Loucy (cell line): ENCODE measurements at regions not wholly inside any gene's neighbourhood (a gene's known extent, or its start where the extent isn't known, plus 50 kb on each side); places are given as distances from the start of the nearest gene placed in this dataset.

Source experiments
- H2AFZ ChIP-seq: fragments of 200-600 bp; sonication (generic); 2 replicates; pipeline ENCODE4 v1.6.0; 2016; ENCODE audit warnings: antibody characterized with exemption, mild to moderate bottlenecking, low read length, moderate library complexity
- H3F3A ChIP-seq: fragments of 200-600 bp; 2 replicates; pipeline ENCODE4 v1.6.0; 2016; ENCODE audit warnings: antibody characterized with exemption, low read depth, mild to moderate bottlenecking
- H3K27me3 ChIP-seq: fragments of 200-600 bp; sonication (generic); 2 replicates; pipeline ENCODE4 v1.6.1; 2014; ENCODE audit warnings: low read length, mild to moderate bottlenecking; ENCODE audit not compliant: insufficient read depth, poor library complexity, severe bottlenecking
- H3K36me3 ChIP-seq: fragments of 200-600 bp; sonication (generic); 2 replicates; pipeline ENCODE4 v1.6.1; 2016; ENCODE audit warnings: low read length; ENCODE audit not compliant: insufficient read depth
- H3K4me1 ChIP-seq: fragments of 200-600 bp; sonication (generic); 2 replicates; pipeline ENCODE4 v1.5.1; 2014; ENCODE audit warnings: low read length, mild to moderate bottlenecking; ENCODE audit not compliant: insufficient read depth, poor library complexity, severe bottlenecking
- H3K4me2 ChIP-seq: fragments of 200-600 bp; sonication (generic); 2 replicates; pipeline ENCODE4 v1.6.0; 2014; ENCODE audit warnings: antibody characterized with exemption, low read length, low read depth, mild to moderate bottlenecking; ENCODE audit not compliant: poor library complexity, severe bottlenecking
- H3K4me3 ChIP-seq: fragments of 200-600 bp; sonication (generic); 2 replicates; pipeline ENCODE4 v1.5.1; 2014; ENCODE audit warnings: low read length, mild to moderate bottlenecking, mixed read lengths; ENCODE audit not compliant: poor library complexity, severe bottlenecking
- H3K79me2 ChIP-seq: fragments of 200-600 bp; sonication (generic); 2 replicates; pipeline ENCODE4 v1.6.1; 2014; ENCODE audit warnings: low read length; ENCODE audit not compliant: insufficient read depth
- H3K9ac ChIP-seq: fragments of 200-600 bp; sonication (generic); 2 replicates; pipeline ENCODE4 v1.6.0; 2014; ENCODE audit warnings: mild to moderate bottlenecking, low read depth, low read length, moderate library complexity; ENCODE audit not compliant: poor library complexity, severe bottlenecking
- H3K9me2 ChIP-seq: fragments of 200-600 bp; sonication (generic); replicated peaks from 2 replicates; pipeline ENCODE4 v1.6.1; 2016; ENCODE audit warnings: low read depth, low read length, mixed read lengths
- H3K9me3 ChIP-seq: fragments of 200-600 bp; sonication (generic); 2 replicates; pipeline ENCODE4 v1.6.1; 2014; ENCODE audit warnings: mild to moderate bottlenecking, antibody characterized with exemption, low read length, low read depth; ENCODE audit not compliant: insufficient read depth
- H4K20me1 ChIP-seq: fragments of 200-600 bp; sonication (generic); 2 replicates; pipeline ENCODE4 v1.6.0; 2014; ENCODE audit warnings: antibody characterized with exemption, low read length, mild to moderate bottlenecking; ENCODE audit not compliant: insufficient read depth, poor library complexity, severe bottlenecking
- CTCF ChIP-seq: fragments of 200-600 bp; sonication (generic); conservative IDR thresholded peaks from 2 replicates; pipeline ENCODE4 v1.5.1; 2014; ENCODE audit warnings: mild to moderate bottlenecking, antibody characterized with exemption, low read length
- EZH2phosphoT487 ChIP-seq: fragments of 200-600 bp; IDR thresholded peaks from 2 replicates; pipeline ENCODE4 v1.6.1; 2018; ENCODE audit warnings: antibody characterized with exemption, mild to moderate bottlenecking, moderate library complexity, borderline replicate concordance

GRCh38 chr13:110028311-110028710, 241.9 kb upstream of the IRS2 start:
- no peaks in the 10 kb centered on the region for H3K36me3 ChIP-seq
- H3K4me3 ChIP-seq = no peak overlapping the region
- no peaks in the 10 kb centered on the region for H3K4me1 ChIP-seq
- H2AFZ ChIP-seq = no peak overlapping the region
- H4K20me1 ChIP-seq = no peaks in the 10 kb centered on the region
- 0 out of 2 replicates have a peak, but pooled peaks cover 5% of the 10 kb centered on the region for H3K9me2 ChIP-seq
- H3K9me3 ChIP-seq = no peaks in the 10 kb centered on the region
- no peak overlapping the region for H3K4me2 ChIP-seq
- no peaks in the 10 kb centered on the region for H3F3A ChIP-seq
- TF ChIP-seq EZH2phosphoT487 (no peak), CTCF (no peak)
- H3K9ac ChIP-seq = no peak overlapping the region
- no peaks in the 10 kb centered on the region for H3K79me2 ChIP-seq
- H3K27me3 ChIP-seq = no peaks in the 10 kb centered on the region

- H3F3A ChIP-seq = no peaks in the 10 kb centered on the region
- no peaks in the 10 kb centered on the region for H3K79me2 ChIP-seq
- 0 out of 2 replicates have a peak, but pooled peaks cover 5% of the 10 kb centered on the region for H3K9me2 ChIP-seq
- H3K9ac ChIP-seq = no peak overlapping the region
- TF ChIP-seq CTCF = no peak
- no peaks in the 10 kb centered on the region for H3K9me3 ChIP-seq
- H3K4me3 ChIP-seq = no peak overlapping the region
- no peaks in the 10 kb centered on the region for H3K4me1 ChIP-seq
- no peaks in the 10 kb centered on the region for H4K20me1 ChIP-seq
- no peaks in the 10 kb centered on the region for H3K36me3 ChIP-seq
- no peak overlapping the region for H2AFZ ChIP-seq
- no peak overlapping the region for H3K4me2 ChIP-seq
- H3K27me3 ChIP-seq = no peaks in the 10 kb centered on the region
These were observed 241.3 kb upstream of the IRS2 start for GRCh38 chr13:110027470-110028240.

- no peaks in the 10 kb centered on the region for H3K36me3 ChIP-seq
- H4K20me1 ChIP-seq = no peaks in the 10 kb centered on the region
- no peaks in the 10 kb centered on the region for H3K9me3 ChIP-seq
- no peak overlapping the region for H3K4me3 ChIP-seq
- 0 out of 2 replicates have a peak, but pooled peaks cover 5% of the 10 kb centered on the region for H3K9me2 ChIP-seq
- H3F3A ChIP-seq = no peaks in the 10 kb centered on the region
- no peaks in the 10 kb centered on the region for H3K79me2 ChIP-seq
- no peak overlapping the region for H3K4me2 ChIP-seq
- no peak overlapping the region for H2AFZ ChIP-seq
- TF ChIP-seq EZH2phosphoT487 = no peak
- TF ChIP-seq CTCF = no peak
- H3K4me1 ChIP-seq = no peaks in the 10 kb centered on the region
- H3K27me3 ChIP-seq = no peaks in the 10 kb centered on the region
- H3K9ac ChIP-seq = no peak overlapping the region
These were observed 238.2 kb upstream of the IRS2 start for GRCh38 chr13:110024645-110024980.
